LoVo (cell line): ENCODE measurements at regions not wholly inside any gene's neighbourhood (a gene's known extent, or its start where the extent isn't known, plus 50 kb on each side); places are given as distances from the start of the nearest gene placed in this dataset.

Experiments used
- DNase-seq: peaks from one replicate; pipeline ENCODE4 v3.0.0-alpha.2; 2016; ENCODE audit warnings: low spot score

GRCh38 chr2:16332681-16333557, 332.7 kb downstream of the CYRIA start:
- no peak for DNase-seq

GRCh38 chr2:16331772-16332171, 333.9 kb downstream of the CYRIA start:
- no peak for DNase-seq

- no peak for DNase-seq
Measured at GRCh38 chr2:16330982-16331381, 334.7 kb downstream of the CYRIA start.

- no peak for DNase-seq
Measured at GRCh38 chr2:16330571-16330970, 335.1 kb downstream of the CYRIA start.

GRCh38 chr2:16330012-16330411, 335.6 kb downstream of the CYRIA start:
- no peak for DNase-seq

GRCh38 chr2:16329421-16329820, 336.2 kb downstream of the CYRIA start:
- no peak for DNase-seq

GRCh38 chr2:16328521-16329190, 337.0 kb downstream of the CYRIA start:
- DNase-seq: no peak

GRCh38 chr2:16327326-16327725, 338.3 kb downstream of the CYRIA start:
- DNase-seq: no peak

- DNase-seq: no peak
Measured at GRCh38 chr2:16326711-16327300, 338.8 kb downstream of the CYRIA start.

- no peak for DNase-seq
Measured at GRCh38 chr2:16325976-16326510, 339.6 kb downstream of the CYRIA start.

GRCh38 chr2:16325016-16325975, 340.3 kb downstream of the CYRIA start:
- DNase-seq: no peak

GRCh38 chr2:16324544-16324937, 341.1 kb downstream of the CYRIA start:
- DNase-seq: no peak

- no peak for DNase-seq
Measured at GRCh38 chr2:16323551-16324543, 341.8 kb downstream of the CYRIA start.

- no peak for DNase-seq
Measured at GRCh38 chr2:16323126-16323520, 342.5 kb downstream of the CYRIA start.

GRCh38 chr2:16322308-16323125, 343.1 kb downstream of the CYRIA start:
- DNase-seq: no peak

GRCh38 chr2:16321872-16322271, 343.8 kb downstream of the CYRIA start:
- no peak for DNase-seq

GRCh38 chr2:16321256-16321655, 344.4 kb downstream of the CYRIA start:
- DNase-seq: no peak

- no peak for DNase-seq
Measured at GRCh38 chr2:16320716-16321115, 344.9 kb downstream of the CYRIA start.

GRCh38 chr2:16319551-16320121, 346.0 kb downstream of the CYRIA start:
- DNase-seq: no peak
